Keratinocyte (primary cell): ENCODE measurements at regions not wholly inside any gene's neighbourhood (a gene's known extent, or its start where the extent isn't known, plus 50 kb on each side); places are given as distances from the start of the nearest gene placed in this dataset.

ENCODE experiments used
- CTCF ChIP-seq, 3 experiments: IDR thresholded peaks in 1 of 3; conservative IDR thresholded peaks in 1 of 3; optimal IDR thresholded peaks in 1 of 3; 2 replicates in 2 of 3; 3 replicates in 1 of 3; pipeline versions ENCODE3 to v1.5.1; 2011; ENCODE audit warnings: low read length in 3 of 3, mild to moderate bottlenecking in 3 of 3, moderate library complexity in 2 of 3, control low read depth in 1 of 3, inconsistent platforms in 1 of 3; ENCODE audit not compliant: insufficient read depth in 2 of 3; ENCODE audit errors: extremely low read depth in 1 of 3
- EZH2 ChIP-seq: IDR thresholded peaks from one replicate; pipeline ENCODE4 v1.6.1; 2012; ENCODE audit warnings: inconsistent platforms, mild to moderate bottlenecking, low read length, moderate library complexity

GRCh38 chr6:67497749-67498148, 1137.3 kb upstream of the ADGRB3 start:
- TF ChIP-seq CTCF (optimal IDR thresholded peaks at IDR 0.05 in 1 of 3, IDR thresholded peaks at IDR 0.05 in 1 of 3, conservative IDR thresholded peaks at IDR 0.05 in 1 of 3; ENCODE audit: extremely low read depth in 1 of 3, insufficient read depth in 2 of 3, low read length in 3 of 3) (no peak), EZH2 (no peak)
